HG03064 (cell line): ENCODE measurements at regions not wholly inside any gene's neighbourhood (a gene's known extent, or its start where the extent isn't known, plus 50 kb on each side); places are given as distances from the start of the nearest gene placed in this dataset.

Source experiments
- ATAC-seq: cut with Tn5 transposase; IDR thresholded peaks from one replicate; pipeline ENCODE4 v1.9.1; 2021; ENCODE audit warnings: low read depth; ENCODE audit not compliant: unreplicated experiment

GRCh38 chr2:180327185-180327584, 320.1 kb upstream of the CWC22 start:
- ATAC-seq, result no peak

- no peak for ATAC-seq
Measured at GRCh38 chr2:180325416-180326120, 318.5 kb upstream of the CWC22 start.

- no peak for ATAC-seq
Measured at GRCh38 chr2:180324182-180324581, 317.1 kb upstream of the CWC22 start.

GRCh38 chr2:180322781-180323180, 315.7 kb upstream of the CWC22 start:
- no peak for ATAC-seq

- ATAC-seq, result no peak
Measured at GRCh38 chr2:180319586-180320405, 312.7 kb upstream of the CWC22 start.

- ATAC-seq, result no peak
Measured at GRCh38 chr2:180314086-180314485, 307.0 kb upstream of the CWC22 start.

GRCh38 chr2:180312542-180312941, 305.4 kb upstream of the CWC22 start:
- ATAC-seq, result no peak

- ATAC-seq, result no peak
Measured at GRCh38 chr2:180307096-180307495, 300.0 kb upstream of the CWC22 start.

- no peak for ATAC-seq
Measured at GRCh38 chr2:180306346-180306745, 299.2 kb upstream of the CWC22 start.

- ATAC-seq, result no peak
Measured at GRCh38 chr2:180291552-180292421, 284.7 kb upstream of the CWC22 start.

GRCh38 chr2:180291060-180291459, 284.0 kb upstream of the CWC22 start:
- ATAC-seq, result no peak

GRCh38 chr2:180289627-180290026, 282.5 kb upstream of the CWC22 start:
- no peak for ATAC-seq

- ATAC-seq, result no peak
Measured at GRCh38 chr2:180279581-180279980, 272.5 kb upstream of the CWC22 start.

GRCh38 chr2:180276733-180277132, 269.6 kb upstream of the CWC22 start:
- no peak for ATAC-seq

GRCh38 chr2:180268006-180268405, 260.9 kb upstream of the CWC22 start:
- ATAC-seq, result no peak

GRCh38 chr2:180261976-180262375, 254.9 kb upstream of the CWC22 start:
- no peak for ATAC-seq

GRCh38 chr2:180258579-180258978, 251.5 kb upstream of the CWC22 start:
- ATAC-seq, result no peak

GRCh38 chr2:180258041-180258537, 251.0 kb upstream of the CWC22 start:
- ATAC-seq, result no peak

GRCh38 chr2:180257247-180257646, 250.2 kb upstream of the CWC22 start:
- ATAC-seq, result no peak

- ATAC-seq, result no peak
Measured at GRCh38 chr2:180255981-180256380, 248.9 kb upstream of the CWC22 start.

- ATAC-seq, result no peak
Measured at GRCh38 chr2:180254872-180255271, 247.8 kb upstream of the CWC22 start.
